ENCODE measurements at regions not wholly inside any gene's neighbourhood (a gene's known extent, or its start where the extent isn't known, plus 50 kb on each side); places are given as distances from the start of the nearest gene placed in this dataset.

- no peak for TF ChIP-seq JUND (IDR thresholded peaks at IDR 0.05)
- TF ChIP-seq CTCF (IDR thresholded peaks at IDR 0.05) = no peak
- no peak for TF ChIP-seq SMC3 (IDR thresholded peaks at IDR 0.05; ENCODE audit: low read depth, low read length)
- TF ChIP-seq EP300 (IDR thresholded peaks at IDR 0.05; ENCODE audit: borderline replicate concordance in 1 of 2, low read depth in 1 of 2, low read length in 1 of 2) = no peak
- no peak for TF ChIP-seq PBX3 (IDR thresholded peaks at IDR 0.05)
- no peak for TF ChIP-seq FOXJ3 (CRISPR knock-in tag; IDR thresholded peaks at IDR 0.05)
- TF ChIP-seq YY1 (IDR thresholded peaks at IDR 0.05; ENCODE audit: low read depth) = no peak
- no peak for TF ChIP-seq POLR2AphosphoS5 (IDR thresholded peaks at IDR 0.05; ENCODE audit: low read depth, low read length)
- TF ChIP-seq MAX (IDR thresholded peaks at IDR 0.05; ENCODE audit: low read depth) = no peak
- TF ChIP-seq TAF1 (IDR thresholded peaks at IDR 0.05; ENCODE audit: borderline replicate concordance, low read depth, low read length) = no peak
- TF ChIP-seq CHD2 (IDR thresholded peaks at IDR 0.05; ENCODE audit: low read length, partially characterized antibody) = no peak
These were observed 286.9 kb downstream of the NFKBIZ start for GRCh38 chr3:102136183-102136582.
